T-helper 1 cell treated with Interleukin-12 subunit alpha and Interleukin-12 subunit beta and Interleukin-4 antibody, amounts not matched to agents 30 ng/mL and 1 ng/mL, for 36 hours (primary cell): ENCODE measurements at regions not wholly inside any gene's neighbourhood (a gene's known extent, or its start where the extent isn't known, plus 50 kb on each side); places are given as distances from the start of the nearest gene placed in this dataset.
"Not testable (repeated sequence)": the region's sequence is repeated elsewhere in the genome, so short reads cannot be mapped to it uniquely, and the experiment has no call there.

Source experiments
- intact Hi-C: fragments of 100-400 bp; cut with micrococcal nuclease; formaldehyde crosslinking; loops from one replicate; pipeline ENCODE4 v1.15.1; 2024

GRCh38 chr2:240191001-240191400, 50.5 kb upstream of the OTOS start:
- intact Hi-C loops: no loop called here

- intact Hi-C loops: no loop called here
These were observed 52.2 kb upstream of the OTOS start for GRCh38 chr2:240192661-240193060.

- intact Hi-C loops: not testable (repeated sequence)
These were observed 53.9 kb upstream of the OTOS start for GRCh38 chr2:240194341-240194762.

GRCh38 chr2:240195316-240195861, 54.9 kb upstream of the OTOS start:
- intact Hi-C loops: no loop called here

GRCh38 chr2:240196716-240197461, 56.4 kb upstream of the OTOS start:
- intact Hi-C loops: no loop called here

- intact Hi-C loops: no loop called here
These were observed 57.1 kb upstream of the OTOS start for GRCh38 chr2:240197462-240198139.

- intact Hi-C loops: no loop called here
These were observed 57.8 kb upstream of the OTOS start for GRCh38 chr2:240198226-240198625.

- intact Hi-C loops: no loop called here
These were observed 58.8 kb upstream of the OTOS start for GRCh38 chr2:240199133-240199870.

GRCh38 chr2:240200230-240201051, 60.0 kb upstream of the OTOS start:
- intact Hi-C loops: no loop called here

- intact Hi-C loops: no loop called here
These were observed 61.4 kb upstream of the OTOS start for GRCh38 chr2:240201866-240202265.

GRCh38 chr2:240202586-240202985, 62.1 kb upstream of the OTOS start:
- intact Hi-C loops: no loop called here

GRCh38 chr2:240203031-240203787, 62.8 kb upstream of the OTOS start:
- intact Hi-C loops: no loop called here

- intact Hi-C loops: no loop called here
These were observed 63.4 kb upstream of the OTOS start for GRCh38 chr2:240203788-240204270.

GRCh38 chr2:240204431-240205276, 64.2 kb upstream of the OTOS start:
- intact Hi-C loops: no loop called here

- intact Hi-C loops: no loop called here
These were observed 64.9 kb upstream of the OTOS start for GRCh38 chr2:240205348-240205747.

GRCh38 chr2:240205772-240206171, 65.3 kb upstream of the OTOS start:
- intact Hi-C loops: no loop called here

- intact Hi-C loops: no loop called here
These were observed 66.2 kb upstream of the OTOS start for GRCh38 chr2:240206630-240207029.

- intact Hi-C loops: no loop called here
These were observed 67.2 kb upstream of the OTOS start for GRCh38 chr2:240207661-240208060.

- intact Hi-C loops: no loop called here
These were observed 67.6 kb upstream of the OTOS start for GRCh38 chr2:240208096-240208495.
